GM23338 (cell line): ENCODE measurements at regions not wholly inside any gene's neighbourhood (a gene's known extent, or its start where the extent isn't known, plus 50 kb on each side); places are given as distances from the start of the nearest gene placed in this dataset.

Source experiments
- ATAC-seq: fragments of 200-7000 bp; cut with Tn5 transposase; 3 replicates; pipeline ENCODE4 v1.9.1; 2020
- DNase-seq: peaks from one replicate; pipeline ENCODE4 v3.0.0-alpha.2; 2015; ENCODE audit warnings: low spot score
- H2AFZ ChIP-seq: fragments of 200-600 bp; sonication (generic); 2 replicates; pipeline ENCODE4 v1.8.0; 2016; ENCODE audit warnings: antibody characterized with exemption, mild to moderate bottlenecking, moderate library complexity
- H3F3A ChIP-seq: fragments of 200-600 bp; sonication (generic); replicated peaks from 2 replicates; pipeline ENCODE4 v1.8.0; 2017; ENCODE audit warnings: antibody characterized with exemption, mixed run types, low read depth
- H3K27ac ChIP-seq: fragments of 200-600 bp; sonication (generic); 2 replicates; pipeline ENCODE4 v1.6.1; 2016; ENCODE audit warnings: low read depth
- H3K27me3 ChIP-seq: fragments of 200-600 bp; sonication (generic); 2 replicates; pipeline ENCODE4 v1.8.0; 2016; ENCODE audit warnings: mild to moderate bottlenecking, mixed run types, moderate library complexity; ENCODE audit not compliant: insufficient read depth
- H3K36me3 ChIP-seq: fragments of 200-600 bp; sonication (generic); 2 replicates; pipeline ENCODE4 v1.8.0; 2016; ENCODE audit warnings: mild to moderate bottlenecking; ENCODE audit not compliant: insufficient read depth
- H3K4me1 ChIP-seq: fragments of 200-600 bp; sonication (generic); 2 replicates; pipeline ENCODE4 v1.8.0; 2016; ENCODE audit warnings: mild to moderate bottlenecking, moderate library complexity; ENCODE audit not compliant: insufficient read depth
- H3K4me2 ChIP-seq: fragments of 200-600 bp; sonication (generic); 2 replicates; pipeline ENCODE4 v1.7.1; 2017; ENCODE audit warnings: mixed run types
- H3K4me3 ChIP-seq: fragments of 200-600 bp; sonication (generic); 2 replicates; pipeline ENCODE4 v1.6.1; 2016; ENCODE audit warnings: mixed run types
- H3K79me2 ChIP-seq: fragments of 200-600 bp; sonication (generic); replicated peaks from 2 replicates; pipeline ENCODE4 v1.8.0; 2017; ENCODE audit warnings: mild to moderate bottlenecking; ENCODE audit not compliant: insufficient read depth
- H3K9me2 ChIP-seq: fragments of 200-600 bp; sonication (generic); 2 replicates; pipeline ENCODE4 v1.8.0; 2017; ENCODE audit not compliant: insufficient read depth
- H4K20me1 ChIP-seq: fragments of 200-600 bp; sonication (generic); replicated peaks from 2 replicates; pipeline ENCODE4 v1.8.0; 2017; ENCODE audit warnings: mild to moderate bottlenecking; ENCODE audit not compliant: insufficient read depth
- H3K27ac Mint-ChIP-seq: 2 replicates; pipeline ENCODE4 v1.8.0; 2020; ENCODE audit warnings: inconsistent platforms, mild to moderate bottlenecking, moderate library complexity, mixed read lengths
- H3K27me3 Mint-ChIP-seq: 3 replicates; pipeline ENCODE4 v1.8.0; 2022; ENCODE audit warnings: low read depth, mild to moderate bottlenecking, moderate library complexity, mixed read lengths, inconsistent platforms; ENCODE audit not compliant: insufficient read depth, poor library complexity
- H3K36me3 Mint-ChIP-seq: 3 replicates; pipeline ENCODE4 v1.8.0; 2021; ENCODE audit warnings: low read depth, mild to moderate bottlenecking, inconsistent platforms, moderate library complexity, mixed read lengths
- H3K4me1 Mint-ChIP-seq: 3 replicates; pipeline ENCODE4 v1.8.0; 2020; ENCODE audit warnings: mild to moderate bottlenecking, inconsistent platforms, mixed read lengths
- H3K4me3 Mint-ChIP-seq: 3 replicates; pipeline ENCODE4 v1.8.0; 2021; ENCODE audit warnings: moderate library complexity, mild to moderate bottlenecking, inconsistent platforms, mixed read lengths
- H3K9me3 Mint-ChIP-seq: 3 replicates; pipeline ENCODE4 v1.8.0; 2020; ENCODE audit warnings: moderate library complexity, mild to moderate bottlenecking, inconsistent platforms, mixed read lengths
- CREB1 ChIP-seq: fragments of 250-450 bp; sonication (Bioruptor Pico); IDR thresholded peaks from 2 replicates; pipeline ENCODE4 v1.5.0; 2020; ENCODE audit warnings: low read depth, mild to moderate bottlenecking, moderate library complexity
- CTCF ChIP-seq, 2 experiments: fragments of 200-600 bp in 1 of 2; sonication (generic) in 1 of 2; conservative IDR thresholded peaks; 2 replicates each; pipeline versions ENCODE4 v1.5.1 to v1.6.1; 2016 to 2017; ENCODE audit warnings: antibody characterized with exemption in 2 of 2, low read depth in 2 of 2, mild to moderate bottlenecking in 2 of 2, moderate library complexity in 1 of 2
- EZH2 ChIP-seq: fragments of 200-600 bp; sonication (generic); IDR thresholded peaks from one replicate; pipeline ENCODE4 v1.8.0; 2017; ENCODE audit warnings: antibody characterized with exemption, mild to moderate bottlenecking, low read depth; ENCODE audit not compliant: unreplicated experiment
- EZH2phosphoT487 ChIP-seq: fragments of 200-600 bp; sonication (generic); IDR thresholded peaks from one replicate; pipeline ENCODE4 v1.8.1; 2018; ENCODE audit warnings: antibody characterized with exemption; ENCODE audit not compliant: unreplicated experiment
- JUNB ChIP-seq: IDR thresholded peaks from one replicate; pipeline ENCODE4 v1.6.1; 2016; ENCODE audit warnings: antibody characterized with exemption; ENCODE audit not compliant: unreplicated experiment
- NANOG ChIP-seq: IDR thresholded peaks from 2 replicates; pipeline ENCODE4 v1.6.1; 2016; ENCODE audit warnings: antibody characterized with exemption, borderline replicate concordance
- POLR2AphosphoS5 ChIP-seq: IDR thresholded peaks from 2 replicates; pipeline ENCODE4 v1.6.1; 2016; ENCODE audit warnings: antibody characterized with exemption, low read depth
- STAT1 ChIP-seq: IDR thresholded peaks from one replicate; pipeline ENCODE4 v1.6.1; 2016; ENCODE audit warnings: antibody characterized with exemption; ENCODE audit not compliant: unreplicated experiment
- ZNF114 ChIP-seq: fragments of 250-450 bp; sonication (Bioruptor Pico); IDR thresholded peaks from 2 replicates; pipeline ENCODE4 v1.5.0; 2020; ENCODE audit warnings: mild to moderate bottlenecking, moderate library complexity
- ZNF331 ChIP-seq: fragments of 250-450 bp; sonication (Bioruptor Pico); IDR thresholded peaks from 2 replicates; pipeline ENCODE4 v1.5.0; 2020; ENCODE audit warnings: low read depth, mild to moderate bottlenecking, moderate library complexity
- TF ChIP-seq, protein P1 (sequence below): IDR thresholded peaks from 2 replicates; pipeline ENCODE4 v1.6.1; 2016; ENCODE audit warnings: antibody characterized with exemption
- TF ChIP-seq, protein P2 (sequence below): IDR thresholded peaks from one replicate; pipeline ENCODE4 v1.6.1; 2018; ENCODE audit warnings: antibody characterized with exemption; ENCODE audit not compliant: unreplicated experiment
- TF ChIP-seq, protein P3 (sequence below): fragments of 250-450 bp; sonication (Bioruptor Pico); IDR thresholded peaks from 2 replicates; pipeline ENCODE4 v1.5.0; 2020; ENCODE audit warnings: mild to moderate bottlenecking, moderate library complexity

DNA sequence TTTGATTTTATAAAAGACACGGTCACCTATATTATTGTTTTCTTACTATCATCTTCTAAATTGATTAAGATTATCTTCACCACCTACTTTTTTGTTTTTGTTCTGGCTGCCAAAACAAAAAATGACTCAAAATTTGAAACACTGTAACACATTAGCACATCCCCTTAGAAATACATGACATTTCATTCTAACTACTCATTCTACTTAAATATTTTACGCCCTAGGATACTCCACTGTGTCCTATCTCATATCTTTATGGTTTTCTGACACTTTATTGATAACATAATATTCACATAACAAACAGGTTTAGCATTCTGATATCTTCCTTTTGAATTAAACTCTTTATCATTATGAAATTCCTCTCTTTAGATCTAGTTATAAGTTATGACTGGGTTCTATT lies 656.2 kb downstream of the GBE1 start:
- no peaks in the 10 kb centered on the region for H3K27me3 ChIP-seq
- H3K4me2 ChIP-seq = no peak overlapping the region
- no peaks in the 10 kb centered on the region for H3K36me3 ChIP-seq
- Mint-ChIP-seq H3K9me3 (no peaks in the 10 kb centered on the region; the same call in 2 of the 3 replicates), H3K4me1 (no peaks in the 10 kb centered on the region), H3K27ac (no peak overlapping the region), H3K4me3 (no peak overlapping the region), H3K27me3 (no peaks in the 10 kb centered on the region), H3K36me3 (no peaks in the 10 kb centered on the region)
- TF ChIP-seq CTCF (conservative IDR thresholded peaks at IDR 0.05; ENCODE audit: low read depth in 2 of 2) (no peak), CREB1 (CRISPR knock-in tag) (no peak), EZH2 (no peak), ZNF331 (CRISPR knock-in tag) (no peak), NANOG (no peak), JUNB (no peak), POLR2AphosphoS5 (no peak), STAT1 (no peak), EZH2phosphoT487 (no peak), ZNF114 (CRISPR knock-in tag) (no peak)
- TF ChIP-seq, protein P1, sequence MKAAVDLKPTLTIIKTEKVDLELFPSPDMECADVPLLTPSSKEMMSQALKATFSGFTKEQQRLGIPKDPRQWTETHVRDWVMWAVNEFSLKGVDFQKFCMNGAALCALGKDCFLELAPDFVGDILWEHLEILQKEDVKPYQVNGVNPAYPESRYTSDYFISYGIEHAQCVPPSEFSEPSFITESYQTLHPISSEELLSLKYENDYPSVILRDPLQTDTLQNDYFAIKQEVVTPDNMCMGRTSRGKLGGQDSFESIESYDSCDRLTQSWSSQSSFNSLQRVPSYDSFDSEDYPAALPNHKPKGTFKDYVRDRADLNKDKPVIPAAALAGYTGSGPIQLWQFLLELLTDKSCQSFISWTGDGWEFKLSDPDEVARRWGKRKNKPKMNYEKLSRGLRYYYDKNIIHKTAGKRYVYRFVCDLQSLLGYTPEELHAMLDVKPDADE = no peak
- TF ChIP-seq, protein P2, sequence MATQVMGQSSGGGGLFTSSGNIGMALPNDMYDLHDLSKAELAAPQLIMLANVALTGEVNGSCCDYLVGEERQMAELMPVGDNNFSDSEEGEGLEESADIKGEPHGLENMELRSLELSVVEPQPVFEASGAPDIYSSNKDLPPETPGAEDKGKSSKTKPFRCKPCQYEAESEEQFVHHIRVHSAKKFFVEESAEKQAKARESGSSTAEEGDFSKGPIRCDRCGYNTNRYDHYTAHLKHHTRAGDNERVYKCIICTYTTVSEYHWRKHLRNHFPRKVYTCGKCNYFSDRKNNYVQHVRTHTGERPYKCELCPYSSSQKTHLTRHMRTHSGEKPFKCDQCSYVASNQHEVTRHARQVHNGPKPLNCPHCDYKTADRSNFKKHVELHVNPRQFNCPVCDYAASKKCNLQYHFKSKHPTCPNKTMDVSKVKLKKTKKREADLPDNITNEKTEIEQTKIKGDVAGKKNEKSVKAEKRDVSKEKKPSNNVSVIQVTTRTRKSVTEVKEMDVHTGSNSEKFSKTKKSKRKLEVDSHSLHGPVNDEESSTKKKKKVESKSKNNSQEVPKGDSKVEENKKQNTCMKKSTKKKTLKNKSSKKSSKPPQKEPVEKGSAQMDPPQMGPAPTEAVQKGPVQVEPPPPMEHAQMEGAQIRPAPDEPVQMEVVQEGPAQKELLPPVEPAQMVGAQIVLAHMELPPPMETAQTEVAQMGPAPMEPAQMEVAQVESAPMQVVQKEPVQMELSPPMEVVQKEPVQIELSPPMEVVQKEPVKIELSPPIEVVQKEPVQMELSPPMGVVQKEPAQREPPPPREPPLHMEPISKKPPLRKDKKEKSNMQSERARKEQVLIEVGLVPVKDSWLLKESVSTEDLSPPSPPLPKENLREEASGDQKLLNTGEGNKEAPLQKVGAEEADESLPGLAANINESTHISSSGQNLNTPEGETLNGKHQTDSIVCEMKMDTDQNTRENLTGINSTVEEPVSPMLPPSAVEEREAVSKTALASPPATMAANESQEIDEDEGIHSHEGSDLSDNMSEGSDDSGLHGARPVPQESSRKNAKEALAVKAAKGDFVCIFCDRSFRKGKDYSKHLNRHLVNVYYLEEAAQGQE = no peak
- TF ChIP-seq, protein P3, sequence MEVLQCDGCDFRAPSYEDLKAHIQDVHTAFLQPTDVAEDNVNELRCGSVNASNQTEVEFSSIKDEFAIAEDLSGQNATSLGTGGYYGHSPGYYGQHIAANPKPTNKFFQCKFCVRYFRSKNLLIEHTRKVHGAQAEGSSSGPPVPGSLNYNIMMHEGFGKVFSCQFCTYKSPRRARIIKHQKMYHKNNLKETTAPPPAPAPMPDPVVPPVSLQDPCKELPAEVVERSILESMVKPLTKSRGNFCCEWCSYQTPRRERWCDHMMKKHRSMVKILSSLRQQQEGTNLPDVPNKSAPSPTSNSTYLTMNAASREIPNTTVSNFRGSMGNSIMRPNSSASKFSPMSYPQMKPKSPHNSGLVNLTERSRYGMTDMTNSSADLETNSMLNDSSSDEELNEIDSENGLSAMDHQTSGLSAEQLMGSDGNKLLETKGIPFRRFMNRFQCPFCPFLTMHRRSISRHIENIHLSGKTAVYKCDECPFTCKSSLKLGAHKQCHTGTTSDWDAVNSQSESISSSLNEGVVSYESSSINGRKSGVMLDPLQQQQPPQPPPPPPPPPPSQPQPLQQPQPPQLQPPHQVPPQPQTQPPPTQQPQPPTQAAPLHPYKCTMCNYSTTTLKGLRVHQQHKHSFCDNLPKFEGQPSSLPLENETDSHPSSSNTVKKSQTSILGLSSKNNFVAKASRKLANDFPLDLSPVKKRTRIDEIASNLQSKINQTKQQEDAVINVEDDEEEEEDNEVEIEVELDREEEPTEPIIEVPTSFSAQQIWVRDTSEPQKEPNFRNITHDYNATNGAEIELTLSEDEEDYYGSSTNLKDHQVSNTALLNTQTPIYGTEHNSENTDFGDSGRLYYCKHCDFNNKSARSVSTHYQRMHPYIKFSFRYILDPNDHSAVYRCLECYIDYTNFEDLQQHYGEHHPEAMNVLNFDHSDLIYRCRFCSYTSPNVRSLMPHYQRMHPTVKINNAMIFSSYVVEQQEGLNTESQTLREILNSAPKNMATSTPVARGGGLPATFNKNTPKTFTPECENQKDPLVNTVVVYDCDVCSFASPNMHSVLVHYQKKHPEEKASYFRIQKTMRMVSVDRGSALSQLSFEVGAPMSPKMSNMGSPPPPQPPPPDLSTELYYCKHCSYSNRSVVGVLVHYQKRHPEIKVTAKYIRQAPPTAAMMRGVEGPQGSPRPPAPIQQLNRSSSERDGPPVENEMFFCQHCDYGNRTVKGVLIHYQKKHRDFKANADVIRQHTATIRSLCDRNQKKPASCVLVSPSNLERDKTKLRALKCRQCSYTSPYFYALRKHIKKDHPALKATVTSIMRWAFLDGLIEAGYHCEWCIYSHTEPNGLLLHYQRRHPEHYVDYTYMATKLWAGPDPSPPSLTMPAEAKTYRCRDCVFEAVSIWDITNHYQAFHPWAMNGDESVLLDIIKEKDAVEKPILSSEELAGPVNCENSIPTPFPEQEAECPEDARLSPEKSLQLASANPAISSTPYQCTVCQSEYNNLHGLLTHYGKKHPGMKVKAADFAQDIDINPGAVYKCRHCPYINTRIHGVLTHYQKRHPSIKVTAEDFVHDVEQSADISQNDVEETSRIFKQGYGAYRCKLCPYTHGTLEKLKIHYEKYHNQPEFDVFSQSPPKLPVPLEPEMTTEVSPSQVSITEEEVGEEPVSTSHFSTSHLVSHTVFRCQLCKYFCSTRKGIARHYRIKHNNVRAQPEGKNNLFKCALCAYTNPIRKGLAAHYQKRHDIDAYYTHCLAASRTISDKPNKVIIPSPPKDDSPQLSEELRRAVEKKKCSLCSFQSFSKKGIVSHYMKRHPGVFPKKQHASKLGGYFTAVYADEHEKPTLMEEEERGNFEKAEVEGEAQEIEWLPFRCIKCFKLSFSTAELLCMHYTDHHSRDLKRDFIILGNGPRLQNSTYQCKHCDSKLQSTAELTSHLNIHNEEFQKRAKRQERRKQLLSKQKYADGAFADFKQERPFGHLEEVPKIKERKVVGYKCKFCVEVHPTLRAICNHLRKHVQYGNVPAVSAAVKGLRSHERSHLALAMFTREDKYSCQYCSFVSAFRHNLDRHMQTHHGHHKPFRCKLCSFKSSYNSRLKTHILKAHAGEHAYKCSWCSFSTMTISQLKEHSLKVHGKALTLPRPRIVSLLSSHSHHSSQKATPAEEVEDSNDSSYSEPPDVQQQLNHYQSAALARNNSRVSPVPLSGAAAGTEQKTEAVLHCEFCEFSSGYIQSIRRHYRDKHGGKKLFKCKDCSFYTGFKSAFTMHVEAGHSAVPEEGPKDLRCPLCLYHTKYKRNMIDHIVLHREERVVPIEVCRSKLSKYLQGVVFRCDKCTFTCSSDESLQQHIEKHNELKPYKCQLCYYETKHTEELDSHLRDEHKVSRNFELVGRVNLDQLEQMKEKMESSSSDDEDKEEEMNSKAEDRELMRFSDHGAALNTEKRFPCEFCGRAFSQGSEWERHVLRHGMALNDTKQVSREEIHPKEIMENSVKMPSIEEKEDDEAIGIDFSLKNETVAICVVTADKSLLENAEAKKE = no peak
- no peak for ATAC-seq
- no peaks in the 10 kb centered on the region for H4K20me1 ChIP-seq
- H3K4me1 ChIP-seq = no peaks in the 10 kb centered on the region
- H2AFZ ChIP-seq = no peak overlapping the region; the same call in 1 of the 2 replicates
- no peaks in the 10 kb centered on the region for H3K79me2 ChIP-seq
- DNase-seq = no peak
- H3K27ac ChIP-seq = no peak overlapping the region
- H3K9me2 ChIP-seq = 0 out of 2 replicates have a peak, but pooled peaks cover 3% of the 10 kb centered on the region
- H3F3A ChIP-seq = no peaks in the 10 kb centered on the region
- H3K4me3 ChIP-seq = no peak overlapping the region
